HFFc6 (cell line): ENCODE measurements at regions not wholly inside any gene's neighbourhood (a gene's known extent, or its start where the extent isn't known, plus 50 kb on each side); places are given as distances from the start of the nearest gene placed in this dataset.

ENCODE experiments used
- DNase-seq: peaks from one replicate; pipeline ENCODE4 v3.0.0-alpha.2; 2018
- H3K27ac Mint-ChIP-seq: 2 replicates; pipeline ENCODE4 v1.8.0; 2020; ENCODE audit warnings: mild to moderate bottlenecking, mixed read lengths
- H3K27me3 Mint-ChIP-seq: 2 replicates; pipeline ENCODE4 v1.8.0; 2021; ENCODE audit warnings: mild to moderate bottlenecking, moderate library complexity, mixed read lengths; ENCODE audit not compliant: insufficient read depth
- H3K36me3 Mint-ChIP-seq: 2 replicates; pipeline ENCODE4 v1.8.0; 2021; ENCODE audit warnings: low read depth, mixed read lengths
- H3K4me1 Mint-ChIP-seq: 2 replicates; pipeline ENCODE4 v1.8.0; 2020; ENCODE audit warnings: low read depth, mixed read lengths
- H3K4me3 Mint-ChIP-seq: 2 replicates; pipeline ENCODE4 v1.8.0; 2020; ENCODE audit warnings: mild to moderate bottlenecking, moderate library complexity, mixed read lengths
- H3K9me3 Mint-ChIP-seq: 2 replicates; pipeline ENCODE4 v1.8.0; 2020; ENCODE audit warnings: mild to moderate bottlenecking, mixed read lengths
- TF ChIP-seq, protein P1 (sequence below): fragments of 200-600 bp; sonication (generic); IDR thresholded peaks from 2 replicates; pipeline ENCODE4 v1.5.0; 2021; ENCODE audit warnings: antibody characterized with exemption, mild to moderate bottlenecking

DNA sequence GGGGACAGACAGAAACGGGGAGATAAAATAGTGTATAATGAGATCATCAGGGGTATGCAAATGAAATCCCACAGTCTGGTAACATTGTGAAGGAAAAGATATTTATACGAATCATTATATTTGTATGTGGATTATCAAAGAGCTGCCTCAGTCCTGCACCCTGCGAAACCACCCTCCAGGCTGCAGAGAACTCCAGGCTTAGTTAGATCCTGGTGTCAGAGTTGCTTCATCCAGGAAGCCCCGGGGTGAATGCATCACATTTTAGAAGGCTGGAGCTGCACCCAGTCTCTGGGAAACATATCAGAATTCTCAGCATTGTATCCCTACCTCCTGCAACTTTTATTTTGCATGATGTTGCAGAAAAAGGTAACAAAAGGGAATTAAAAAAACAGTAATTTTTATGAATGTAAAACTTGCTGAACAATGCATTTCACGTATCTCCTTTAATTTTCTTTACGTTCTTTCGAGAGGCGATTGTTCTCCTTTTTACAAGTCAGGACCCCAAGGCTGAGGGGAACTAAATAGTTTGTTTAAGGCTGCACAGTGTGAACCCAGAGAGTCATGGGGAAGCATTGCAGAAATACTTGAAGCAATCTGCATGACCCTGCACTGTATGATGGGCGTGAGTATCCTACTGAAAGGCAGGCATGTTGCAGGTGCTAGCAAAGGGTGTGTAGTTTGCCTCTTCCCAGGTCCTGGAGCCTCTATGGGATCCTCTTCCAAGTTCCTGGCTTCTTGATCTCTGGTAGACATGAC, 299.5 kb upstream of the CLNK start:
- no peak overlapping the region for H3K4me3 Mint-ChIP-seq
- DNase-seq: no peak
- no peaks in the 10 kb centered on the region for H3K36me3 Mint-ChIP-seq
- H3K27ac Mint-ChIP-seq: no peak overlapping the region
- no peaks in the 10 kb centered on the region; the same call in 1 of the 2 replicates for H3K27me3 Mint-ChIP-seq
- peaks cover 16% of the 10 kb centered on the region for H3K9me3 Mint-ChIP-seq
- TF ChIP-seq, protein P1, sequence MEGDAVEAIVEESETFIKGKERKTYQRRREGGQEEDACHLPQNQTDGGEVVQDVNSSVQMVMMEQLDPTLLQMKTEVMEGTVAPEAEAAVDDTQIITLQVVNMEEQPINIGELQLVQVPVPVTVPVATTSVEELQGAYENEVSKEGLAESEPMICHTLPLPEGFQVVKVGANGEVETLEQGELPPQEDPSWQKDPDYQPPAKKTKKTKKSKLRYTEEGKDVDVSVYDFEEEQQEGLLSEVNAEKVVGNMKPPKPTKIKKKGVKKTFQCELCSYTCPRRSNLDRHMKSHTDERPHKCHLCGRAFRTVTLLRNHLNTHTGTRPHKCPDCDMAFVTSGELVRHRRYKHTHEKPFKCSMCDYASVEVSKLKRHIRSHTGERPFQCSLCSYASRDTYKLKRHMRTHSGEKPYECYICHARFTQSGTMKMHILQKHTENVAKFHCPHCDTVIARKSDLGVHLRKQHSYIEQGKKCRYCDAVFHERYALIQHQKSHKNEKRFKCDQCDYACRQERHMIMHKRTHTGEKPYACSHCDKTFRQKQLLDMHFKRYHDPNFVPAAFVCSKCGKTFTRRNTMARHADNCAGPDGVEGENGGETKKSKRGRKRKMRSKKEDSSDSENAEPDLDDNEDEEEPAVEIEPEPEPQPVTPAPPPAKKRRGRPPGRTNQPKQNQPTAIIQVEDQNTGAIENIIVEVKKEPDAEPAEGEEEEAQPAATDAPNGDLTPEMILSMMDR: no peak
- H3K4me1 Mint-ChIP-seq: no peaks in the 10 kb centered on the region

DNA sequence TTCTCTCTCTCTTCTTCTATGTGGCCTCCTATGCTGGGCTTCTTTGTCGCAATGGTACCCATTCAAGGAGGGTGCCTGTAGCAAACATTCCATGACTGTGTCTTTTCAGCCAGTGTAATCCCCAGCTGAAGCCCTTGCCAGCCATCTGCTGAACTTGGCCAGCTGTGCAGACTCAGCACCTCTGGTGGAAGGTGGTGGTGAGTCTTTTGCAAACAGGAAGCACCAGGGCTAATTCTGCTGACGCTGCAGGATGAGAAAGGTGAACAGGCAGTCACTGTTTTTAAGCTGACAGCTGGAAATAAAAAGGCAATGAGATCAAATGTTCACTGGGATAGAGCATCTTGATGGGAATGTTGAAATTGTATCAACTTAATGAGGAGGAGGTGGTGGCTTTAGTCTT, 298.7 kb upstream of the CLNK start:
- Mint-ChIP-seq H3K4me1 (no peaks in the 10 kb centered on the region), H3K27ac (no peak overlapping the region), H3K36me3 (no peaks in the 10 kb centered on the region), H3K9me3 (peaks cover 21% of the 10 kb centered on the region), H3K27me3 (no peaks in the 10 kb centered on the region; the same call in 1 of the 2 replicates), H3K4me3 (no peak overlapping the region)
- no peak for DNase-seq
- TF ChIP-seq, protein P1: no peak

DNA sequence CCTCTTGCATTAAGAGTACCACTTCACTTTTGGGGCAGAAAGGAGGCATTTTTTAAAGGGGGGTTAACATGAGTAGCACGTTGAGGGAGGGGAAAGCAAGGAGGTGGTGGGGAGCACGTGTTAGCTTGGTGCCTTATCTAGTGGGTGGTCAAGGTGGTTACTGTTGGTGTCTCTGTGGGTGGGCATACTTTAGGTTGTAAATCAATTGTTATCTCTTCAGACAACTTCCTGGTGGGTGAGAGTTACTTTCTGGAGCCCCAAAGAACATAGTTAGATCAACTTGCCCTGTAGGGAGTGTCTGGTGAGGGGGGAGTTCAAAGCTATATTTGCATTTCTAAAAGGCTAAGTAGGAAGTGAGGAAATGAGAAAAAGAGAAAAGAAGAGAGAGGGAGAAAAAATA, 297.7 kb upstream of the CLNK start:
- no peak for DNase-seq
- Mint-ChIP-seq H3K4me1 (no peaks in the 10 kb centered on the region), H3K4me3 (no peak overlapping the region), H3K36me3 (no peaks in the 10 kb centered on the region), H3K27me3 (no peaks in the 10 kb centered on the region; the same call in 1 of the 2 replicates), H3K9me3 (peaks cover 19% of the 10 kb centered on the region), H3K27ac (no peak overlapping the region)
- TF ChIP-seq, protein P1: no peak

- TF ChIP-seq, protein P1: no peak
- Mint-ChIP-seq H3K4me3 (no peak overlapping the region), H3K4me1 (no peaks in the 10 kb centered on the region), H3K36me3 (no peaks in the 10 kb centered on the region), H3K9me3 (peaks cover 23% of the 10 kb centered on the region), H3K27ac (no peak overlapping the region), H3K27me3 (no peaks in the 10 kb centered on the region; the same call in 1 of the 2 replicates)
- DNase-seq: no peak
Observed at GRCh38 chr4:10981576-10981975, 297.0 kb upstream of the CLNK start.

DNA sequence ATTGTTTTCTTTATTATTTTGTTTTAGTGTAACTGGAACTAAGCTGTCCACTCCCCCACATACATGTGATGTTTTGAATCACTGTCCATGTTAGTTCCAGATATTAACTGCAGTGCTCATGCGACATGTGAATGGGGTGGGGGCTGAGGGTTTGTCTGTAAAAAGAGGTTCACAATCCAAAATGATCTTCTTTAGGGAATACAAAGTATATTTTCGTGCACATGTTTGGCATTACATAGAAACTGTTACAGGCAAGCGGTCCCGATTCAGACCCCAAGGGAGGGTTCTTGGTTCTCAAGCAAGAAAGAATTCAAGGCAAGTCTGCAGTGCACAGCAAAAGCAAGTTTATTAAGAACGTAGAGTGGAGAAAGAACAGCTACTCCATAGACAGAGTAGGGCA, 296.5 kb upstream of the CLNK start:
- Mint-ChIP-seq H3K36me3 (no peaks in the 10 kb centered on the region), H3K4me3 (no peak overlapping the region), H3K4me1 (no peaks in the 10 kb centered on the region), H3K27me3 (no peaks in the 10 kb centered on the region; the same call in 1 of the 2 replicates), H3K27ac (no peak overlapping the region), H3K9me3 (peaks cover 23% of the 10 kb centered on the region)
- TF ChIP-seq, protein P1: no peak
- no peak for DNase-seq
